HG02588 (cell line): ENCODE measurements at regions not wholly inside any gene's neighbourhood (a gene's known extent, or its start where the extent isn't known, plus 50 kb on each side); places are given as distances from the start of the nearest gene placed in this dataset.
"Not testable (repeated sequence)": the region's sequence is repeated elsewhere in the genome, so short reads cannot be mapped to it uniquely, and the experiment has no call there.

Experiments
- ATAC-seq: cut with Tn5 transposase; IDR thresholded peaks from one replicate; pipeline ENCODE4 v1.9.1; 2021; ENCODE audit warnings: mild to moderate bottlenecking, moderate library complexity; ENCODE audit not compliant: unreplicated experiment

DNA sequence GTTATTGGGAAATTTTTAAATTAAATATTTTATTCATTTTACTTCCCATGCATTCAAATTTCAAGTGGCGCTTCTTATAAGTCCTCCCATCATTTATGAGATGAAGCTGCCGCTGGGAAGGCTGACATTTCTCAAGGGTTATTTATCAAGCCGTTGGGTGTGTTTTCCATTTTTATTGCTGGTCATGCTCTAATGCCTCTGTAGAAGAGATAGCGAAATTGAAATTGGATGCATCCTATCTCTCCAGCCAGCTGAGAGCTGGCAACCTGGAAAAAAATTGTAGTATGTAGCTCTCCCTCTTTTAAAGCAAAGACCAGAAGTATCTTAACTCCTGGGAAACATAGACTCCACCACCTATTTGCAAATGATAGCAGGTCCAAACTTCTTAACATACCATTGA, 135.9 kb downstream of the C6orf118 start:
- ATAC-seq, result no peak

DNA sequence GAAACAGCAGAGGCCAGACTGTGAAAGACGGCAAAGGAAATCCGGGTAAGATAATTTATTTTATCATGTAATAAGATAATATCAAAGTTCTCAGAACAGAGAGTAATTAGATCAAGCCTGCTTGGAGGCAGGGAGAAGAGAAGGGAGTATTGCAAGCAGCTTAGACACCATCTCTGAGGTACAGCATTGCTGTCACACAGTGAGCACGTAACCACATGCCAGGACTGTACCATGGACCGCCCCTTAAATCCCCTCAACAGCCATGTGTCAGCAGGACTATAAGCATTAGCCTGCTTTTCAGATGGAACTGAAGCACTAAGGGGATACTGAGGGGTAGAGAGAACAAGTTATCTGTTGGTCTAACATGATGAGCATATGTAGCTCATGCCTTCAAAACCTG, 141.5 kb downstream of the C6orf118 start:
- no peak for ATAC-seq

DNA sequence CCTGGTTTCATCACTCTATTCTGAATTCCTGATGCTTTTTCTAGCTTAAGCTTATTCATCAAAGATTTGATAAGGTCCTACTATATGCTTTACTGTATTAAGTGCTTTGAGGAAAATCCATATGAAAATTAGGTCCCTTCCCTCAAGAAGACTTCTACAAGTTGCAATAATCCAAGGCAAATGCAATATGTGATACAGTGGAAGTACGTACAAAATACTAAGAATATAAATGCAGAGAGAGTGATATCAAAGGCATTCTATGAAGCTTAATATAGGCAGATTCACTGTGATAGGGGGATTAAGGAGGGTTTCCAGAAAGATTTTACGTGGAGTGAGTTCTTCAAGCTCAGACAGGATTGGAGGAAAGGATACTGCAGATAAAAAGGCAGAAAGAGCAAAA, 142.1 kb downstream of the C6orf118 start:
- ATAC-seq, result no peak

DNA sequence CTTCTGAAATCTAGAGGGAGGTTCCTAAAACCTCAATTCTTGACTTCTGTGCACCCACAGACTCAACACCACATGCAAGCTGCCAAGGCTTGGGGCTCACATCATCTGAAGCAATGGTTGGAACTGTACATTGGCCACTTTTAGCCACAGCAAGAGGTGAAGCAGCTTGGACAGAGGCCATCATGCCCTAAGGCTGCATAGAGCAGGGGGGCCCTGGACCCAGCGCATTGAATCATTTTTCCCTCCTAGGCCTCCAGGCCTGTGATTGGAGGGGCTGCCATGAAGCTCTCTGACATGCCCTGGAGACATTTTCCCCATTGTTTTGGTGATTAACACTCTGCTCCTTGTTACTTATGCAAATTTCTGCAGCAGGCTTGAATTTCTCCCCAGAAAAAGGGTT, 145.9 kb downstream of the C6orf118 start:
- ATAC-seq, result no peak

DNA sequence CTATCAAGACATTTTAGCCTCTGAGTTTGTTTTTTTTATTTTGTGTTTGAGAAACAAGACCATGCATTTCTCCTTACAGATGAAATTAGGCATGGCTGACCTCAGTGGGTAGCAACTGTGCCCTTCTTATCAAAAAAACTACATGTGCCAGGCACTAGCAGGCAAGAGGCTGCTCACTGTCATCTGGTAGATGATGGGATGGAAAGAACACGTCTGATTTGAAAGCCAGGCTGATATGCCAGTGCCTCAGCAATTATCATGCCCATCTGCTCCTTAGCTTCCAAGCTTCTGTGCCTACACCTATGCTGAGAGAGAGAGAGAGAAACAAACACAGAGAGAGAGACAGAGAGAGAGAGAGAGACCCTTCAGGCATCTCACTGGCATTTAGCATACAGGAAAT, 149.9 kb downstream of the C6orf118 start:
- ATAC-seq, result no peak

DNA sequence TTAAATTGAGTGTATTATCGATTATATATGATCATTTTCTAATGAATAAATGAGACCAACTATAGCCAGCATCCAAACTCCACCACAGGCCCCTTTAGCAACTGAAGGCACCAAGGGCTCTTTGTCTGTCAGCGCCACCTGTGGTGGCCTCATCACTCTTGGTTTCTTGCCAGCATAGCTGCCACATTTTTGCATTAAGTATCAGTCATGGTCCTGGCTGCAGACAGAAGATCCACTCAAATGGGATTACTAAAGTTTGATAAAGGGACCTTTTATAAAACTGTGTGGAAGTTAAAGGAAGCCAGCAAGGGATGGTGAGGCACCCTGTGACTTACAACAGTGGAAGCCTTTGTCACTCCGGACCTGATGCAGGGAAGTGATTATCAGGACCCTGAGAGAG, 162.9 kb downstream of the C6orf118 start:
- ATAC-seq, result no peak

DNA sequence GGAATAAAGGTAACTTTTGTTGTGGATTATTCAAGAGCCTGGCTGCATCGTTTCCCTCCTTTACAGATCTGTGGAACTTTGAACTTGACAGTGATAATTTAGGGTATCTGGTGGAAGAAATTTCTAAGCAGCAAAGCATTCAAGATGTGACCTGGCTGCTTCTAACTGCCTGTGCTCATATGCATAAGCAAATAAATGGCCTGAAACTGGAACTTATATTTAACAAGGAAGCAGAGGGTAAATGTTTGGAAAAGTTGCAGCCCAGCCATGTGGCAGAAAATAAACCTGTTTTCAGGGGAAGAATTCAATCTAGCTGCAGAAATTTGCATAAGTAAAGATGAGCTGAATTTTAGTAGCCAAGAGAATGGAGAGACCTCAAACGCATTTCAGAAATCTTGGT, 173.5 kb downstream of the C6orf118 start:
- ATAC-seq, result no peak

DNA sequence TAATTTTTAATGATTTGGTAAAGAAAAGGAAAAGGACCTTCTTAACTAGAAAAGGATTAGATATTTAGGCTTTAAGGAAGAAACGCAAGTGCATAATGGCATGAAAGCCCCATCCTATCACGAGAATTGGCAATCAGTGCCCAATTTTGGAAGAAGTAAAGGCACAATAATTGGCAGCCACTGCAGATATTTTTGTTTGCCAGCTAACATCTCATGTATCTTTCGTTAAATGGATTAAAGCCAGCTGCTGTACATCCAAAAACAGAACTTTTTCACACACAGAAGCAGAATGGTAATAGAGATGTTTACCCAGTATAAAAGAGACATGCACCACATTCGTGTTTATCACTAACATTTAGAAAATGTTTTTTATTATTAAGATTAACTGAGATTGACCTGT, 180.3 kb downstream of the C6orf118 start:
- ATAC-seq, result no peak

DNA sequence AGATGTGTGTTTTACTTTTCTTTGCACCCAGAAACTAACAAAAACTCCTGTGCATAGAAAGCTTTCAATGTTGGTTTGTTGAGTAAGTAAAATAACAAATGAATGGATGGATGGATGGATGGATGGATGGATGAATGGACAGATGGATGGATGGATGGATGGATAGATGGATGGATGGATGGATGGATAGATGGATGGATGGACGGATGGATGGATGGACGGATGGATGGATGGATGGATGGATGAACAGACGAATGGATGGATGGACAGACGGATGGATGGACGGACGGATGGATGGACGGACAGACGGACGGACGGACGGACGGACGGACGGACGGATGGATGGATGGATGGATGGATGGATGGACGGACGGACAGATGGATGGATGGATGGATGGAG, 181.7 kb downstream of the C6orf118 start:
- ATAC-seq, result not testable (repeated sequence)

DNA sequence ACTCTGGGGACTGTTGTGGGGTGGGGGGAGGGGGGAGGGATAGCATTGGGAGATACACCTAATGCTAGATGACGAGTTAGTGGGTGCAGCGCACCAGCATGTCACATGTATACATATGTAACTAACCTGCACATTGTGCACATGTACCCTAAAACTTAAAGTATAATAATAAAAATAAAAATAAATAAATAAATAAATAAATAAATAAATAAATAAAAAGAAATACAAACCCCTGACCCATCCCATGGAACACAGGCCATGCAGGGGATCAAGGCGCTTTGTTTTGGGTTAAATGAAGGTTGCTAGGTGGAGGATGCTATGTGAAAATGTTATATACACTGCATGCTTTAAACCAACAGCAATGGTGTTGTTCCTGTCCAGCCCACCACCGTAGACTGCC, 184.7 kb downstream of the C6orf118 start:
- not testable (repeated sequence) for ATAC-seq

DNA sequence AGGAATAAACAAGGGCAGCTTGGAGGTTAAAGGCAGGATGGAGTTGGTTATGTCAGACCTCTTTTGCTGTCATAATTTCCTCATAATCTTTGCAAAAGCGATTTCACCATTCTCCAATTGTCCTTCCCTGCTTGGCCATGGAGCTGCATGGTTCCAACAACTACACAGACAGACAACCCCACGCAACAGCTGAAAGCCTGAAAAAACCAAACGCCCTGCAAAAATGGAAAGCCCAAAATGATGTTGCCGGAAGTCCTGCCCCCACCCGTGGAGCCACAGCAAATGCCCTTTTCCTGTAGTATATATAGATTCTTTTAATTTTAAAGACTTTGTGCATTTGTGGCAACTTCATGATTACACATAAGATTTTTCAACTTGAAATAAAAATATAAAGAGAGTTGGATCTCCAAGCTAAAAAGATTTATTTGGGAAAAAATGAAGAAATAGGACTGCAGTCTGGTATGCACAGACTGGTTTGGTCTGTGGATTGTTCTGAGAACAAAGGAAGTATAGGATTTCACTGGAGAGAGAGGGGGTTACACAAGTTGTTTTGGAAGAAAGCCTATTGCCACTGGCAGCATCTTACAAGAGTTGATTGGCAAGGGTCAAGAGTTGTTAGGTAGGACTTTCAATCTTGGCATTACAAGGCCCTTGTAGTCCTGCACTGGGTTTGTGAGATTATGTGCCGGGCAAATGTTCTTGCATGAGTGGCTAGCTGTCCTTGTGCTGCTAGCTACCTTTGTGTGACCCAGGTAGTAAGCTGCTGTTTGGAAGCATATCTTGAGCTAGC, 190.0 kb downstream of the C6orf118 start:
- ATAC-seq, result no peak

DNA sequence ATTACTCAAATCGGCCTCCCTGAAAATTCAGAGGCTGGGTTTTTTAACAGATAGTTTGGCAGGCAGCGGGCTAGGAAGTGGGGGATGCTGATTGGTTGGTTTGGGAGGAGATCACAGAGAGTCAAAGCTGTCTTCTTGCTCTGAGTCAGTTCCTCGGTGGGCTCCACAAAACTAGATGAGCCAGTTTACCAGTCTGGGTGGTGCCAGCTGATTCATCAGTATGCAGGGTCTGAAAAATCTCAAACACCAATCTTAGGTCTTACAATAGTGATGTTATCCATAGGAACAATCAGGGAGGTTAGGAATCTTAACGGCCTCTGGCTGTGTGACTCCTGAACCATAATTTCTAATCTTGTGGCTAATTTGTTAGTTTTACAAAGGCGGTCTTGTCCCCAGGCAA, 190.7 kb downstream of the C6orf118 start:
- ATAC-seq, result no peak

DNA sequence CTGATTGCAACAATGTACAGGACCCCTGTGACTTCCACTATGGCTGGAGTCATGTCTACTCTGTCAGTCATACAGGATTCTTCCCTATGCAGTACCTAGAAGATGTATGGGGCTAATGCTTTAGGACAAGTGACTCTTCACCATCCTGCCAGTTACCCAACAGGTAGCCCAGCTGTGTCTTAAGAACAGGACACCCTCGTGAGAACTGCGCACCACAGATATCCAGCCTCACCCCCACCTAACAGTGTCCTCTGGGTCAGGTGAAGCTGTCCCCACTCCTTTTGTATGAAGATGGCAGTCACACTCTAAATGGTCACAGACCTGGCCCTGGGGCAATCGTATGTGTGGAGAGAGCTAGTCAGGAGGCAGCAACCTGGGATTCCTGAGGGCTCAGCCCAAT, 191.6 kb downstream of the C6orf118 start:
- no peak for ATAC-seq

DNA sequence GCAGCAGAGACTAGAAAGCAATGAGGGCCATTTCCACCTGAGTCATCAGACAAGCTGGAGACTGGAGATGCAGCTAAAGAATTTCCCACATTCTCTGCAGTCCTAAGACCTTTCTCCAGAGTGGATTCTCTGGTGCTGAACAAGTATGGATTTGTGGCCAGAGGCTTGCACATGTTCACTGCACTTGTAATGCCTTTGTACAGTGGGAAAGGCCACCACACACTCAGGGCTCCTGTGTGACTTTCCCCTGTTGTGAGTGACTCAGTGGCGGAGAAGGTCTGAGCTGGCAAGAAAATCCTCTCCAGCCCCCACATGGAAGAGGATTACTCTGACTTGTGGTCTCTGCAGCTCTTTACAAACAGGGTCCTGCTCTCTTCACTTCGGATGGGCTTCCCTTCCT, 192.3 kb downstream of the C6orf118 start:
- no peak for ATAC-seq

DNA sequence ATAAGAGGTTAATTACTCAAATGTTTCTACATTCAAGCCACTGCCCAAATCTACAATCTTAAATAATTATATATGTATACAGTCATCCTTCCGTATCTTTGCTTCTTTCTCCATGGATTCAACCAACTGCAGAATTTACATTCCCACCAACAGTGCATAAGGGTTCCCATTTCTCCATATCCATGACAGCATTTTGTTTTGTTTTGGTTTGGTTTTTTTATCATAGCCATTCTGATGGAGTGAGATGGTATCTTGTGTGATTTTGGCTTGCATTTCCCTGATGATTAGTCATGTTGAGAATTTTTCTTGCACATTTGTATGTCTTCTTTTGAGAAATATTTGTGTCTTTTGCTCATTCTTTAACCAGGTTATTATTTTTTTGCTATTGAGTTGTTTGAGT, 198.5 kb downstream of the C6orf118 start:
- no peak for ATAC-seq

DNA sequence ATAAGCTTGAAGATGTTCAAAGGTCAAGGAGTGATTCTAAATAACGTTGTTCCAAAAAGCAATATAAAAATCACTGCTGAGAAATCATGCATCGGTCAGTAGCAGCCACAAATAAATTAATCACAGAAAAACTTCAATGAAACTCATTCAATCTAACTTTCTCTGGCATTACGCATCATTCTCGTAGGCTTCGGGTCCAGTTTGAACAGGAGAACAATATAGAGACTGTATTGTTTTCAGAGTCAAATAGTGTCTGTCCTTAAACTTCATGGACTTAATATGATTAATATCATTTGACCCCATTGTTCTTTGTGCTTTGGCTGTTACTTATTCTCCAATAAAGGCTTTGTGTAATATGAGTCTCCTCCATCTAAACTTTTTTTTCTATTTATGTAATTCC, 200.4 kb downstream of the C6orf118 start:
- ATAC-seq, result no peak

DNA sequence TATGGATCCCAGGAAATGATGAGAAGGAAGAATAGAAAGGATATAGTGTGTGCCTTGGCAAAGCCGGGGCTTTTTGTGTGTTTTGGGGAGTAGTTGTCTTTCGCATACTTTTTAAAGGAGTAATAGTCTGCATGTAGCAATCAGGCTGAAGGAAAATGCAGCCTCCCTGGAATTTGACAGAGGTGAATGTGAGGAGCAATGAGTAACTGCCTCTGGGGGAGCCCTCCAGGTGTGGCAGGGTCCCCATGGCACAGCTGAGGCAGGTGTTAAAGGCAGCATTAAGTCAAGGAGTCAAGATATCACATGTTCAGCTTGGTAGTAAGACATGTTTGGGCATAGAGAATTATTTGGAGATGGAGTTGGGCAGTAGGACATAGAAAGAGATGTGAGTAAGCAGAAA, 203.1 kb downstream of the C6orf118 start:
- ATAC-seq, result no peak

DNA sequence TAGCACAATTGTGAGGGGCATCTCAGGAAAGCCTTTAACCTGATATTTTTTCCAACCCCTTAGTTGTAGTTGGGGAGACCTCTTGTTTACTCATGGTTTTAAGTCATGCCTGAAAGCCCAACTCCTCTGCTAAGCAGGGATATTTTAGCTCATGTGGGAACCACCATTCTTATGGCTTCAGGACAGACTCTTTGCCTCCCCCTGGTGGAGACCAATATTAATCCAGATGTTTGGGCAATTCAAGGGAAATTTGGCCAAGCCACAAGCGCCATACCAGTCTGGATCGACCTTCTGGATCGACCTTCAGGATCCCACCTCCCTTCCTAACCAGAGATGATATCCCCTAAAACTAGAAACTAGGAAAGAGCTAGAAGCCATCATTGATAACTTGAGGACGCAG, 211.2 kb downstream of the C6orf118 start:
- ATAC-seq, result no peak

DNA sequence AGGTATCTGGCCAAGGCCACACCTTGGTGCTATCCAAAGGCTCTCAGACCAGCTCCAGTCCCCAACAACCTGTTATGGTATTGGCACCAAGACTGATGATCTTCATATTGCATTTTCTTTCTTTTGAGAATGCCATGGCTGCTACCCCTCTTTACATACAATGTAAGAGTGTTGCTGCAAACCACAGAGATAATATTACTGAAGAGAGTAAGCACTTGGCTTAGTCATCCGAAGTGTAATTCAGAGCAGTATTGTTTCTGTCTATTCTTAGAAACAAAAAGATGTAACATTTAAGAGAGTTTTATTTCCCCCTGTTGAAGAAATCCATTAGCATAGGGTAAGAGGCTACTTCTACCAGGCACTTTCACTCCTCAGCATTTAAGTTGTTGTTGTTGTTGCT, 212.5 kb downstream of the C6orf118 start:
- ATAC-seq, result no peak

DNA sequence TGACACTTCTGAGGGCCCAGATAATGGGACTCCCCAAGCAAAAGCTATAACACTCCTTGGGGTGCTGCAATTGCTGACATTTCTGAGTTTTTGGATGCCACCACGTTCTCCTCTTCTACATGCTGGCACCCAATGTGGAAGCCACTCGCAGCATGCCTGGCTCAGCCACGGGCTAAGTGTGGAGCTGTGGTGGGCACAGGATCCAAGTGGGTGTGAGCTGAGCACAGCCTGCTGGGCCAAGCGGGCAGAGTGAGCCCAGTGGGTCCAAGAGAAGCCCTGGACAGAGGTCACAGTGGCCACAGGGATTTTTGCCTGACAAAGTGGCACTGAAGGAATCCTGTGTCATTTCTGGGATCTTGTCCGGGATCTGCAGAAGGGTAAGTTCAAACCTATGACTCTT, 213.2 kb downstream of the C6orf118 start:
- no peak for ATAC-seq

DNA sequence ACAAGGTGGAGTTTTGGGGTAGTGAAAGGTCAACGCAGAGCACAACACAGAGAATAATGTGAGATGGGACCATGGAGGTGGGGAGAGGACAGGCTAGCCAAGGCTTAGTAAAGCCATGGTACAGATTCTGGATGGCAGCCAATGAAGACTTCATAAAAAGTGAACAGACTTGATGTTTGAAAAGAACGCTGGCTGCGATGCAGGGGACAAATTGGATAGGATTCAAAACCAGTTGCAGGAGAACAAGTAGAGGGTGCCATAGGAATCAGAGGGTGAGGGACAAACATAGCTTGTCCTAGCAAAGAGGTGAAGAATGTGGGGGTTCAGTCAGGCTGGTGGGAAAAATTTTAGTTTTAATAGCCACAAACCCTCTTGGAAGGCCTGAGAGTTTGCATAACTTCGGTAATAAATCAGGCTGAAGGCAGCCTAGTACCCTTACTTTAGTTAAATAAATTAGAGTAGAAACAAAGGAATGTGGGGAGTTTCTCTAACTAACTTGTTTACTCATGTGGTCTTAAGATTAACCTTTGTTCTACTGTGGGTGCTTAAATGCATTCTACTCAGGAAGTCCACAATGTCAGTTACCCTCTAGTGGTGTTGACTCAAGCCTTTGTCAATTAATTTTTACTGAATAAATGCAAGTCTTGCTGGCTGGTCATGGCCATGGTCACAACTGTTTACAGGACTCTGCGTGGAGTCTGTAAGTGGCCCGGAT, 216.4 kb downstream of the C6orf118 start:
- ATAC-seq, result no peak

DNA sequence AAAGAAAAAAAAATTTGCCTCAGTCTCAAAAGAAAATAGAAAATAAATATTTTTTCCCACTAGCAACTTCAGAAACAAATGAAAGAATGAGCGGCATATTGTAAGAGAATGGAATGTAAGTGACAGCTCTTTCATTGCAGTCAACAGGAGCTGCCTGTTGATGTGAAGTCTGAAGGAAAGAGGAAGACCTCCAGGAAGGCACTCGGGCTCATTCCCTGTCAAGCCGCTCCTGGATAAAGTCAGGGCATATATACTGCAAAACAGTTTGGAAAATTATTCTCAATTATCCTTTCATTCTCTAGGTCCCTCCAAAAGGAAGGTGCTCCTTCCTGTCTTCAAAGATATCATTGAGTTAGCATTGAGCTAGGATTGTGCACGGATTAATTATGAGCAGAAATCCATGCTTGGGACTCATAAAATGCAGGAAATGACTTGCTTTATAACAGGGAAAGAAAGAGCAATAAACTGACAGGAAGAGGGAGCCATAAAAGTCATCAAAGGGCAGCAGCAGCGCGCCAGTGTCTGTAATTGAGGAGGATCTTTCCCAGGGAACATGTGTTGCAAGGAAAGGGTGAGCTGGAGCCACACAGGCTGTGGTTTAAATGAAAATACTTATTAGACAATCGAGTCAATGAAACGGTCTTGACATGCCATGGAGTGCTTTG, 218.2 kb downstream of the C6orf118 start:
- ATAC-seq, result no peak
